Ovary (tissue), 1 donor: ENCODE measurements at regions not wholly inside any gene's neighbourhood (a gene's known extent, or its start where the extent isn't known, plus 50 kb on each side); places are given as distances from the start of the nearest gene placed in this dataset.

ENCODE experiments used
- EP300 ChIP-seq: sonication (generic); formaldehyde crosslinking; IDR thresholded peaks from one replicate; pipeline ENCODE4 v1.6.1; 2017; ENCODE audit warnings: antibody characterized with exemption
- POLR2A ChIP-seq: fragments of 450-650 bp; IDR thresholded peaks from one replicate; pipeline ENCODE4 v1.6.1; 2017; ENCODE audit warnings: antibody characterized with exemption, mild to moderate bottlenecking, moderate library complexity

DNA sequence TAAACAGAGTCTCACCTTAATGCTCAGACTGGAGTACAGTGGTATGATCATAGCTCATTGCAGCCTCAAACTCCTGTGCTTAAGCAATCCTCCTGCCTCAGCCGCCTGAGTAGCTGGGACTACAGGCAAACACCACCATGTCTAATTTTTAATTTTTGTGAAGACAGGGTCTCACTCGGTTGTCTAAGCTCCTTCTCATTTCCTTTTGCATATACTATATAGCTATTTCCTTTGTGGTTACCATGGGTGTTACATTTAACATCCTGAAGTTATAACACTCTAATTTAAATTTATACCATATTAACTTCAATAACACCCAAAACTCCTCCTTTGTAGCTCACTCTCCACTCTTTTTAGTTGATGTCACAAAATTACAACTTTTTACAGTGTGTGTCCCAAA lies 114.3 kb downstream of the DCK start:
- no peak for TF ChIP-seq EP300
- no peak for TF ChIP-seq POLR2A
